ENCODE measurements at regions not wholly inside any gene's neighbourhood (a gene's known extent, or its start where the extent isn't known, plus 50 kb on each side); places are given as distances from the start of the nearest gene placed in this dataset.

- TF ChIP-seq Cebpa-rat (IDR thresholded peaks at IDR 0.05): no peak
- Histone ChIP-seq H3K4me2 (no peak overlapping the region), H3K4me1 (no peaks in the 10 kb centered on the region), H3K36me3 (no peaks in the 10 kb centered on the region), H3K9me3 (replicated peaks in 1 of 11) (no peaks in the 10 kb centered on the region), H3K27me3 (no peaks in the 10 kb centered on the region), H3K9ac (no peak overlapping the region), H3K4me3 (no peak overlapping the region), H4K20me1 (no peaks in the 10 kb centered on the region; a peak in 1 of 22 replicates), H3K27ac (no peak overlapping the region)
Measured at GRCh38 chr6:19991176-19991575, 154.0 kb downstream of the ID4 start.

- Histone ChIP-seq H3K27ac (no peak overlapping the region), H3K4me3 (no peak overlapping the region), H3K9me3 (replicated peaks in 1 of 11) (peaks cover 0 to 10% (median 4%) of the 10 kb centered on the region in 11 experiments; a peak in 10 of 22 replicates), H4K20me1 (no peaks in the 10 kb centered on the region), H3K9ac (no peak overlapping the region), H3K36me3 (no peaks in the 10 kb centered on the region), H3K4me2 (no peak overlapping the region), H3K4me1 (peaks cover 0 to 6% (median 0%) of the 10 kb centered on the region in 10 experiments; a peak in 6 of 20 replicates), H3K27me3 (no peaks in the 10 kb centered on the region)
- TF ChIP-seq Cebpa-rat (IDR thresholded peaks at IDR 0.05): no peak
Measured at GRCh38 chr6:19994909-19995308, 157.7 kb downstream of the ID4 start.

GRCh38 chr6:19995575-19996257, 158.5 kb downstream of the ID4 start:
- TF ChIP-seq Cebpa-rat (IDR thresholded peaks at IDR 0.05): no peak
- Histone ChIP-seq H3K4me3 (no peak overlapping the region), H3K27ac (no peak overlapping the region), H3K9me3 (replicated peaks in 1 of 11) (peaks cover 0 to 17% (median 6%) of the 10 kb centered on the region in 11 experiments; a peak in 10 of 22 replicates), H4K20me1 (no peaks in the 10 kb centered on the region), H3K4me2 (no peak overlapping the region), H3K36me3 (no peaks in the 10 kb centered on the region), H3K4me1 (peaks cover 0 to 6% (median 0%) of the 10 kb centered on the region in 10 experiments; a peak in 6 of 20 replicates), H3K9ac (no peak overlapping the region), H3K27me3 (no peaks in the 10 kb centered on the region)

- Histone ChIP-seq H3K27me3 (no peaks in the 10 kb centered on the region), H3K9me3 (replicated peaks in 1 of 11) (peaks cover 0 to 25% (median 6%) of the 10 kb centered on the region in 11 experiments; a peak in 10 of 22 replicates), H3K4me3 (no peak overlapping the region), H3K9ac (no peak overlapping the region), H3K4me2 (no peak overlapping the region), H4K20me1 (no peaks in the 10 kb centered on the region), H3K27ac (no peak overlapping the region), H3K4me1 (peaks cover 0 to 6% (median 0%) of the 10 kb centered on the region in 10 experiments; a peak in 6 of 20 replicates), H3K36me3 (no peaks in the 10 kb centered on the region)
- no peak for TF ChIP-seq Cebpa-rat (IDR thresholded peaks at IDR 0.05)
Measured at GRCh38 chr6:19997104-19997503, 159.9 kb downstream of the ID4 start.

GRCh38 chr6:19998541-19998940, 161.4 kb downstream of the ID4 start:
- H3K4me3 ChIP-seq: no peak overlapping the region
- H3K4me2 ChIP-seq: no peak overlapping the region
- H4K20me1 ChIP-seq: no peaks in the 10 kb centered on the region
- no peak overlapping the region for H3K27ac ChIP-seq
- no peaks in the 10 kb centered on the region for H3K36me3 ChIP-seq
- H3K4me1 ChIP-seq: peaks cover 0 to 6% (median 0%) of the 10 kb centered on the region in 10 experiments; a peak in 6 of 20 replicates
- no peak for TF ChIP-seq Cebpa-rat (IDR thresholded peaks at IDR 0.05)
- peaks cover 0 to 25% (median 6%) of the 10 kb centered on the region in 11 experiments; a peak in 10 of 22 replicates for H3K9me3 ChIP-seq (replicated peaks in 1 of 11)
- H3K9ac ChIP-seq: no peak overlapping the region
- no peaks in the 10 kb centered on the region for H3K27me3 ChIP-seq

GRCh38 chr6:19999319-20000191, 162.4 kb downstream of the ID4 start:
- H3K27me3 ChIP-seq: no peaks in the 10 kb centered on the region
- H3K27ac ChIP-seq: peak overlapping the region in 5 of 11 experiments; percentile 13 to 66 (median 61); a peak in 9 of 22 replicates
- H4K20me1 ChIP-seq: no peaks in the 10 kb centered on the region
- peaks cover 0 to 6% (median 0%) of the 10 kb centered on the region in 10 experiments; a peak in 6 of 20 replicates for H3K4me1 ChIP-seq
- peaks cover 0 to 25% (median 6%) of the 10 kb centered on the region in 11 experiments; a peak in 10 of 22 replicates for H3K9me3 ChIP-seq (replicated peaks in 1 of 11)
- no peak overlapping the region; a peak in 1 of 20 replicates for H3K4me3 ChIP-seq
- H3K36me3 ChIP-seq: no peaks in the 10 kb centered on the region
- peak overlapping the region in 4 of 11 experiments; percentile 24 to 39 (median 37); a peak in 3 of 22 replicates for H3K4me2 ChIP-seq
- no peak overlapping the region for H3K9ac ChIP-seq
- no peak for TF ChIP-seq Cebpa-rat (IDR thresholded peaks at IDR 0.05)

GRCh38 chr6:20001286-20001685, 164.1 kb downstream of the ID4 start:
- no peak overlapping the region for H3K4me3 ChIP-seq
- H4K20me1 ChIP-seq: no peaks in the 10 kb centered on the region
- no peak overlapping the region for H3K9ac ChIP-seq
- no peaks in the 10 kb centered on the region for H3K36me3 ChIP-seq
- H3K27ac ChIP-seq: no peak overlapping the region
- no peak overlapping the region for H3K4me2 ChIP-seq
- H3K9me3 ChIP-seq (replicated peaks in 1 of 11): peaks cover 0 to 25% (median 6%) of the 10 kb centered on the region in 11 experiments; a peak in 10 of 22 replicates
- peaks cover 0 to 6% (median 0%) of the 10 kb centered on the region in 10 experiments; a peak in 6 of 20 replicates for H3K4me1 ChIP-seq
- no peaks in the 10 kb centered on the region for H3K27me3 ChIP-seq
- no peak for TF ChIP-seq Cebpa-rat (IDR thresholded peaks at IDR 0.05)

- H3K4me1 ChIP-seq: peaks cover 0 to 7% (median 0%) of the 10 kb centered on the region in 10 experiments; a peak in 3 of 20 replicates
Measured at GRCh38 chr6:20006037-20006436, 168.9 kb downstream of the ID4 start.

GRCh38 chr6:20008131-20008530, 171.0 kb downstream of the ID4 start:
- no peak for TF ChIP-seq Cebpa-rat (IDR thresholded peaks at IDR 0.05)
- Histone ChIP-seq H4K20me1 (no peaks in the 10 kb centered on the region), H3K9ac (no peak overlapping the region), H3K36me3 (no peaks in the 10 kb centered on the region), H3K27ac (no peak overlapping the region), H3K4me3 (no peak overlapping the region), H3K4me2 (no peak overlapping the region), H3K9me3 (replicated peaks in 1 of 11) (no peaks in the 10 kb centered on the region), H3K4me1 (peaks cover 0 to 8% (median 0%) of the 10 kb centered on the region in 10 experiments; a peak in 3 of 20 replicates), H3K27me3 (no peaks in the 10 kb centered on the region)

More at GRCh38 chr6:20006037-20006436, 168.9 kb downstream of the ID4 start:
- Histone ChIP-seq H3K27me3 (no peaks in the 10 kb centered on the region), H4K20me1 (no peaks in the 10 kb centered on the region), H3K27ac (no peak overlapping the region), H3K4me2 (no peak overlapping the region), H3K36me3 (no peaks in the 10 kb centered on the region), H3K9ac (no peak overlapping the region), H3K9me3 (replicated peaks in 1 of 11) (0 out of 22 replicates have a peak, but pooled peaks cover 0 to 7% (median 0%) of the 10 kb centered on the region in 11 experiments), H3K4me3 (no peak overlapping the region)
- TF ChIP-seq Cebpa-rat (IDR thresholded peaks at IDR 0.05): no peak

Data from BLaER1 treated with 17β-estradiol and CSF1 and Interleukin-3, amounts not matched to agents 10 nM and 100 nM (cell line).